Fibroblast of lung (primary cell): ENCODE measurements at regions not wholly inside any gene's neighbourhood (a gene's known extent, or its start where the extent isn't known, plus 50 kb on each side); places are given as distances from the start of the nearest gene placed in this dataset.
"Not testable (repeated sequence)": the region's sequence is repeated elsewhere in the genome, so short reads cannot be mapped to it uniquely, and the experiment has no call there.

Experiments used
- EZH2 ChIP-seq: IDR thresholded peaks from 2 replicates; pipeline ENCODE4 v1.5.1; 2012; ENCODE audit warnings: low read length, control low read depth, mild to moderate bottlenecking; ENCODE audit errors: missing control alignments
- TF ChIP-seq, protein P1 (sequence below), 2 donors: IDR thresholded peaks in 1 of 2; conservative IDR thresholded peaks in 1 of 2; 1 replicate in 1 of 2; 2 replicates in 1 of 2; pipeline ENCODE4 v1.5.1; 2011 to 2012; ENCODE audit warnings: low read length in 2 of 2, control low read depth in 1 of 2, inconsistent platforms in 1 of 2, low read depth in 1 of 2, mild to moderate bottlenecking in 1 of 2

DNA sequence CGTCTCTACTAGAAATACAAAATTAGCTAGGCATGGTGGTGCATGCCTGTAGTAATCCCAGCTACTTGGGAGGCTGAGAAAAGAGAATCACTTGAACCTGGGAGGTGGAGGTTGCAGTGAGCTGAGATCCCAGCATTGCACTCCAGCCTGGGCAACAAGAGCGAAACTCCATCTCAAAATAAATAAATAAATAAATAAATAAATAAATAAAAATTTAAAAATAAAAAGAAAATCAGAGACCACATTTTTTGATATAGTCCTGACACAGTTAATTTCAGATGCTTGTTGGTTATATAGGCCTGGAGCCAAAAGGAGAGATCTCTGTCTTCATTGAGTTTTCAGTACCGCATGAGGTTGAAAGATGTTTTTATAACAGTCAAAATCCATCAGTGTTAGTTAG, 388.3 kb downstream of the PRELID2 start:
- TF ChIP-seq EZH2 = not testable (repeated sequence)
- TF ChIP-seq, protein P1, sequence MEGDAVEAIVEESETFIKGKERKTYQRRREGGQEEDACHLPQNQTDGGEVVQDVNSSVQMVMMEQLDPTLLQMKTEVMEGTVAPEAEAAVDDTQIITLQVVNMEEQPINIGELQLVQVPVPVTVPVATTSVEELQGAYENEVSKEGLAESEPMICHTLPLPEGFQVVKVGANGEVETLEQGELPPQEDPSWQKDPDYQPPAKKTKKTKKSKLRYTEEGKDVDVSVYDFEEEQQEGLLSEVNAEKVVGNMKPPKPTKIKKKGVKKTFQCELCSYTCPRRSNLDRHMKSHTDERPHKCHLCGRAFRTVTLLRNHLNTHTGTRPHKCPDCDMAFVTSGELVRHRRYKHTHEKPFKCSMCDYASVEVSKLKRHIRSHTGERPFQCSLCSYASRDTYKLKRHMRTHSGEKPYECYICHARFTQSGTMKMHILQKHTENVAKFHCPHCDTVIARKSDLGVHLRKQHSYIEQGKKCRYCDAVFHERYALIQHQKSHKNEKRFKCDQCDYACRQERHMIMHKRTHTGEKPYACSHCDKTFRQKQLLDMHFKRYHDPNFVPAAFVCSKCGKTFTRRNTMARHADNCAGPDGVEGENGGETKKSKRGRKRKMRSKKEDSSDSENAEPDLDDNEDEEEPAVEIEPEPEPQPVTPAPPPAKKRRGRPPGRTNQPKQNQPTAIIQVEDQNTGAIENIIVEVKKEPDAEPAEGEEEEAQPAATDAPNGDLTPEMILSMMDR (conservative IDR thresholded peaks at IDR 0.05 in 1 of 2, IDR thresholded peaks at IDR 0.05 in 1 of 2; ENCODE audit: low read depth in 1 of 2, low read length in 2 of 2) = not testable (repeated sequence)
